DND-41 (cell line): ENCODE measurements at regions not wholly inside any gene's neighbourhood (a gene's known extent, or its start where the extent isn't known, plus 50 kb on each side); places are given as distances from the start of the nearest gene placed in this dataset.

ENCODE experiments used
- CTCF ChIP-seq: IDR thresholded peaks from 2 replicates; pipeline ENCODE4 v1.5.1; 2012; ENCODE audit warnings: borderline replicate concordance, low read length, moderate library complexity, mild to moderate bottlenecking; ENCODE audit not compliant: poor library complexity, severe bottlenecking; ENCODE audit errors: extremely low read depth
- EZH2 ChIP-seq: IDR thresholded peaks from 3 replicates; pipeline ENCODE4 v1.6.1; 2012; ENCODE audit warnings: borderline replicate concordance, low read depth, mild to moderate bottlenecking, moderate library complexity, low read length, inconsistent platforms; ENCODE audit not compliant: severe bottlenecking

- TF ChIP-seq CTCF (no peak), EZH2 (no peak)
Measured at GRCh38 chr3:24972491-24972890, 455.6 kb upstream of the RARB start.
